Activated naive CD4-positive, alpha-beta T cell treated with anti-CD3 and anti-CD28 coated beads for 36 hours (primary cell): ENCODE measurements at regions not wholly inside any gene's neighbourhood (a gene's known extent, or its start where the extent isn't known, plus 50 kb on each side); places are given as distances from the start of the nearest gene placed in this dataset.
"Not testable (repeated sequence)": the region's sequence is repeated elsewhere in the genome, so short reads cannot be mapped to it uniquely, and the experiment has no call there.

ENCODE experiments used
- CTCF ChIA-PET: fragments of 350-600 bp; sonication (Branson Sonifier 250); formaldehyde crosslinking; loops from one replicate; lab custom pipeline; 2021; ENCODE audit warnings: antibody characterized with exemption; lab: Charles Lee
- DNase-seq: peaks from one replicate; pipeline ENCODE4 v3.0.0-alpha.2; 2020
- H3K27ac Mint-ChIP-seq: one replicate; pipeline ENCODE4 v1.8.0; 2021; ENCODE audit warnings: mild to moderate bottlenecking, mixed read lengths
- H3K27me3 Mint-ChIP-seq: one replicate; pipeline ENCODE4 v1.8.0; 2021; ENCODE audit warnings: low read depth, mixed read lengths
- H3K36me3 Mint-ChIP-seq: one replicate; pipeline ENCODE4 v1.8.0; 2021; ENCODE audit warnings: low read depth, mixed read lengths
- H3K4me1 Mint-ChIP-seq: one replicate; pipeline ENCODE4 v1.8.0; 2021; ENCODE audit warnings: low read depth, mixed read lengths
- H3K4me3 Mint-ChIP-seq: one replicate; pipeline ENCODE4 v1.8.0; 2021; ENCODE audit warnings: mild to moderate bottlenecking, moderate library complexity, mixed read lengths
- H3K9me3 Mint-ChIP-seq: one replicate; pipeline ENCODE4 v1.8.0; 2021; ENCODE audit warnings: mixed read lengths
- intact Hi-C: fragments of 100-400 bp; cut with micrococcal nuclease; formaldehyde crosslinking; loops from one replicate; pipeline ENCODE4 v1.15.1; 2023

DNA sequence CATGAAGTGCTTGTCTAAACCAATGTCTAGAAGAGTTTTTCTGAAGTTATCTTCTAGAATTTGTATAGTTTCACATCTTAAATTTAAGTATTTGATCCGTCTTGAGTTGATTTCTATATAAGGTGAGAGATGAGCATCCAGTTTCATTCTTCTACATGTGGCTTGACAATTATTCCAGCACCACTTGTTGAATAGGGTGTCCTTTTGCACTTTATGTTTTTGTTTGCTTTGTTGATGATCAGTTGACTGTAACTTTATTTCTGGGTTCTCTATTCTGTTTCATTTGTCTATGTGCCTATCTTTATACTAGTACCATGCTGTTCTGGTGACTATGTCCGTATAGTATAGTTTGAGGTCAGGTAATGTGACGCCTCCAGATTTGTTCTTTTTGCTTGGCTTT, 426.6 kb upstream of the CHRM2 start:
- Mint-ChIP-seq H3K36me3 (no peaks in the 10 kb centered on the region), H3K27ac (no peak overlapping the region), H3K4me3 (no peak overlapping the region), H3K27me3 (no peaks in the 10 kb centered on the region), H3K4me1 (no peaks in the 10 kb centered on the region), H3K9me3 (peaks cover 6% of the 10 kb centered on the region)
- CTCF ChIA-PET: no interaction called here
- intact Hi-C loops: no loop called here
- no peak for DNase-seq

DNA sequence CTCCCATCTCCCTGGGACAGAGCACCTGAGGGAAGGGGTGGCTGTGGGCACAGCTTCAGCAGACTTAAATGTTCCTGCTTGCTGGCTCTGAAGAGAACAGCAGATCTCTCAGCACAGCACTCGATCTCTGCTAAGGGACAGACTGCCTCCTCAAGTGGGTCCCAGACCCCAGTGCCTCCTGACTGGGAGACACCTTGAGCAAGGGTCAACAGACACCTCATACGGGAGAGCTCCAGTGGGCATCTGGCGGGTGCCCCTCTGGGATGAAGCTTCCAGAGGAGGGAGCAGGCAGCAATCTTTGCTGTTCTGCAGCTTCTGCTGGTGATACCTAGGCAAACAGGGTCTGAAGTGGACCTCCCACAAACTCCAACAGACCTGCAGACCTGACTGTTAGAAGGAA, 436.7 kb upstream of the CHRM2 start:
- DNase-seq, H3K36me3 Mint-ChIP-seq, H3K4me1 Mint-ChIP-seq, CTCF ChIA-PET, H3K27me3 Mint-ChIP-seq, intact Hi-C loops, H3K4me3 Mint-ChIP-seq, H3K27ac Mint-ChIP-seq, H3K9me3 Mint-ChIP-seq: not testable (repeated sequence)

DNA sequence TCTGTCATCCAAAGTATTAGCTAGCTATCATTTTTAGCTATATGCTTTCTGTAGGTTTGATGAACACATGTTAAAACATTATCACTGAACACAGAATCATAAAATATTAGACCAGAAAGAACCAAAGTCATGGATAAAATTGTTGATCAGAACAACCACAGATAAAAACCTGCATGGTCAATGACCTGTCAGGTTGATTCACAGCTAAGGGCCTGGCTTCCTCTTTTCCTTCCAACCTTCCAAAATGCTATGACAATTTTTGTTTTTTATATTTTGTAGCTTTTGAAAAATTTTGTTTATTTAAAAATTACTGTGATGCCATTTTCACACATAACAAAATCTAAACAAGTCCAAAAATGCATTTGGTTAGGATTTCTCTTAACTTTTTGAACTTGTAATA, 444.4 kb upstream of the CHRM2 start:
- CTCF ChIA-PET: no interaction called here
- no peak overlapping the region for H3K4me3 Mint-ChIP-seq

DNA sequence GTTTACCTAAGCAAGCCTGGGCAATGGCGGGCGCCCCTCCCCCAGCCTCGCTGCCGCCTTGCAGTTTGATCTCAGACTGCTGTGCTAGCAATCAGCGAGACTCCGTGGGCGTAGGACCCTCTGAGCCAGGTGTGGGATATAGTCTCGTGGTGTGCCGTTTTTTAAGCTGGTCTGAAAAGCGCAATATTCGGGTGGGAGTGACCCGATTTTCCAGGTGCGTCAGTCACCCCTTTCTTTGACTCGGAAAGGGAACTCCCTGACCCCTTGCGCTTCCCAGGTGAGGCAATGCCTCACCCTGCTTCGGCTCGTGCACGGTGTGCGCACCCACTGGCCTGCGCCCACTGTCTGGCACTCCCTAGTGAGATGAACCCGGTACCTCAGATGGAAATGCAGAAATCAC, 442.6 kb upstream of the MTPN start:
- CTCF ChIA-PET, H3K27me3 Mint-ChIP-seq, H3K27ac Mint-ChIP-seq, intact Hi-C loops, DNase-seq, H3K36me3 Mint-ChIP-seq, H3K4me3 Mint-ChIP-seq, H3K4me1 Mint-ChIP-seq, H3K9me3 Mint-ChIP-seq: not testable (repeated sequence)

More for the DNA sequence above, 444.4 kb upstream of the CHRM2 start:
- Mint-ChIP-seq H3K9me3 (peaks cover 9% of the 10 kb centered on the region), H3K36me3 (no peaks in the 10 kb centered on the region), H3K4me1 (no peaks in the 10 kb centered on the region), H3K27ac (no peak overlapping the region), H3K27me3 (no peaks in the 10 kb centered on the region)
- intact Hi-C loops: no loop called here
- DNase-seq: no peak

DNA sequence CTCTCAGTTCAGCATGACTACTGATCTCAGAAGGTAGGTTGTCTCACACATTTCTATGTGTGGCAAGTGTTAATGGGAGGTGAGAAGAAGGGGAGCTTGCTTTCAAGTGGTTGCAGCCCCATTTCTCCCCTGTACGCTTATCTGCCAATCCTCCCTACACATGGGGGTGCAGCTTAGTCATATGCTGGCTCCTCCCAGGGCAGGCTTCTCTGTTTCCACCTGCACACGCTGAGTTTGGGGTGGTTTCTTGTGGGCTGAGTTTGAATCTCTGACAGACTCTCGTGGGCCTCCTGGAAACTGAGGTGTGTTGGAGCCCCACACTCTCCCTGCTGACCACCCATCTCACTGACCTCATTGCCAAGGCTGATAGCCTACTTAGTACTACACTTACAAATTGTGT, 435.8 kb upstream of the MTPN start:
- H3K4me3 Mint-ChIP-seq: no peak overlapping the region
- H3K27me3 Mint-ChIP-seq: no peaks in the 10 kb centered on the region
- CTCF ChIA-PET: no interaction called here
- no peaks in the 10 kb centered on the region for H3K9me3 Mint-ChIP-seq
- DNase-seq: no peak
- H3K36me3 Mint-ChIP-seq: no peaks in the 10 kb centered on the region
- intact Hi-C loops: no loop called here
- H3K27ac Mint-ChIP-seq: no peak overlapping the region
- H3K4me1 Mint-ChIP-seq: no peaks in the 10 kb centered on the region

DNA sequence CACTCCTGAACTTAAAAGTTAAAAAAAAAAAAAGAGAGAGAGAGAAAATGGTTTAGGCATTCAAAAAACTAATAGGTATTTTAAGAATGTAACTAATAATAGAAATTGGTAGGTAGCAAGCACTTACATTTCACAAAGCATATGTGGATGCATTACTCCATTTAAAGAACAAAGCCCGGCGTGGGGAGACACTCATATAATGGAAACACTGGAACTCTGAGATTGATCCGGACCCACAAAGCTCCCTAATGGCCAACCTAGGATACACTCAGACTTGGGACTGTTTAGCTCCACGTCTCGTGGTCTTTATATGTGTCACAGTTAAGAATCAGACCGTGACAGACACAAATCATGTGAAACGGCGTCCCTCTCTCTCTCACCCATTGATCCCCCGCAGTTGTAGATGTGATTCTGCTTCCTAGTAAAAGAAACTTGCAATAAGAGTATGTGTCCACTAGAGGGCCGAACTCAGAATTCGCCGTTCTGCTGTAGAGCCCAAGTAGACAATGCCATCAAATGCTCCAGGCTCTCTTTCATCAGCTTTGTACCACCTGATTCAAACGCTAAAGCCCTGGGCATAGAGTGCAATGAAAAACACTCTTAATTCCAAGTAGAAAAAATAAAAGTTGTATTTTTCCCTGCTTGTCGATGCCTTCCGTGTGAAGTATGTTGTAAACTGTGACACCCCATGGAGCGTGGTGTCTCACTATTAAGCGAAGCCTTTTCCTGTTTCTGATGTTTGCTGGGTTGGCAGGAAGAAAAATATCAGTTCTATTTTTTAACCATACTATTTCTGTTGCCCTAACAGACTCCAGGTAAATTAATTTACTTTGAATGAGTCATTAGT, 429.0 kb upstream of the MTPN start:
- H3K4me3 Mint-ChIP-seq: no peak overlapping the region
- DNase-seq: peak; percentile 37
- no peaks in the 10 kb centered on the region for H3K9me3 Mint-ChIP-seq
- peaks cover 5% of the 10 kb centered on the region for H3K4me1 Mint-ChIP-seq
- no peaks in the 10 kb centered on the region for H3K36me3 Mint-ChIP-seq
- H3K27me3 Mint-ChIP-seq: peaks cover 6% of the 10 kb centered on the region
- CTCF ChIA-PET: no interaction called here
- intact Hi-C loops: loop anchor here (1.0 to 10.0 kb wide), 2 partner anchors 1048 to 1189 kb away; no protein-coding TSS in a partner anchor
- H3K27ac Mint-ChIP-seq: no peak overlapping the region

DNA sequence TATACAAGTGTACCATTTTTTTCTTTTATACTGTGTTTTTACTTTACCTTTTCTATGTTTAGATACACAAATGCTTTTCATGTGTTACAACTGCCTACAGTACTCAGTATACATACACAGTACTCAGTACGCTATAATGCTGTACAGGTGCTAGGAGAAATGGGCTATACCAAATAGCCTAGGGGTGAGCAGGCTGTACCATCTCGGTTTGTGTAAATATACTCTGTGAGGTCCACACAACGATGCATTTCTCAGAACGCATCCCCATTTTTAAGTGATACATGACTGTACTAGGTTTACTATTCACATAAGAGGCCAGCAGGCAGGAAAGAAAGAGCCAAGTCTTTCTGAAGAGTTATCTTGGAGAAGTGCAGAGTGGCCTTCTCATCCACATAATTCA, 426.4 kb upstream of the MTPN start:
- peaks cover 6% of the 10 kb centered on the region for H3K27me3 Mint-ChIP-seq
- CTCF ChIA-PET: interaction anchor here (0.9 kb wide), 1 partner anchor 602 kb away, joined by 4 read pairs; no protein-coding TSS in a partner anchor
- intact Hi-C loops: loop anchor here (10.0 kb wide), 1 partner anchor 1191 kb away; no protein-coding TSS in a partner anchor
- H3K27ac Mint-ChIP-seq: no peak overlapping the region
- no peak overlapping the region for H3K4me3 Mint-ChIP-seq
- H3K9me3 Mint-ChIP-seq: no peaks in the 10 kb centered on the region
- peaks cover 5% of the 10 kb centered on the region for H3K4me1 Mint-ChIP-seq
- H3K36me3 Mint-ChIP-seq: no peaks in the 10 kb centered on the region
- no peak for DNase-seq

DNA sequence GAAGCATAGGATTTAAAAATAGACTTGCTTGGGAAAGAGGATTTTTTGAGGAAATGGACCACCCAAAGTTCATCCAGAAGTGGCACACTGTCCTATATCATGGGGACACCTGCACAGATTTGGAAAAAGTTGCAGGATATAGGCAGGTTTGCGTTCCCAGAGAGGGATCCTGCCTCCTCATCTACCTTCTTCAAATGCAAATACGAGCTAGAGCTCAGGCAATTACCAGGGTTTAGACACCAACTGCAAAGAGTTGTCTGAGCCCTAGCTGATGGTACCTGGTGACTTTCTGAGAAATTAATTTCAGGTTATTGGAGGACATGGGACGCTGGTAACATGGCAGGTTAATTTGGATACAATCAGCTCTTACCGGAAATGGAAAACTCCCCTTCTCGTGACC, 423.7 kb upstream of the MTPN start:
- H3K36me3 Mint-ChIP-seq: no peaks in the 10 kb centered on the region
- no peaks in the 10 kb centered on the region for H3K4me1 Mint-ChIP-seq
- no peak overlapping the region for H3K4me3 Mint-ChIP-seq
- no peak for DNase-seq
- no peaks in the 10 kb centered on the region for H3K9me3 Mint-ChIP-seq
- H3K27ac Mint-ChIP-seq: no peak overlapping the region
- peaks cover 2% of the 10 kb centered on the region for H3K27me3 Mint-ChIP-seq
- CTCF ChIA-PET: no interaction called here
- intact Hi-C loops: loop anchor here (10.0 kb wide), 1 partner anchor 1194 kb away; no protein-coding TSS in a partner anchor

DNA sequence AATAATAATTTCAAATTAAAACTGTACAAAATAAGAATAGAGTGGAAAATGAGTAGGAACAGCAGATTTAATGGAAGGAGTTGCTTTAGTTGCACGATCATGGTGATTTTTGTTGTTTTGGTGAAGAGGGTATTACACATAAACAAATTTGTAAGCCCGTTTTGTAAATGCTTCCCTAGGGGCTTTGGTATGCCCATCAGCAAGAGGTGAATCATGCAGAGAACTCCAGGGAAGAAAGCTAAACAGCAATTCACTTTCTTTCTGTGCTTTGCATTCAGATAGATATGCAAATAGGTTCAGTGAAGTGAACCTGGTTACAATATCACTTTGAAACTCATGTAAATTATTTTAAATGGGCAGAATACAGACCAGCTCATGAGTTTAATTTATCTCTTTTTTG, 422.2 kb upstream of the MTPN start:
- no peak for DNase-seq
- no peaks in the 10 kb centered on the region for H3K9me3 Mint-ChIP-seq
- H3K4me1 Mint-ChIP-seq: no peaks in the 10 kb centered on the region
- CTCF ChIA-PET: interaction anchor here (0.5 kb wide), 1 partner anchor 108 kb away, joined by 3 read pairs; no protein-coding TSS in a partner anchor
- no peak overlapping the region for H3K4me3 Mint-ChIP-seq
- no peaks in the 10 kb centered on the region for H3K27me3 Mint-ChIP-seq
- no peak overlapping the region for H3K27ac Mint-ChIP-seq
- intact Hi-C loops: no loop called here
- H3K36me3 Mint-ChIP-seq: no peaks in the 10 kb centered on the region

DNA sequence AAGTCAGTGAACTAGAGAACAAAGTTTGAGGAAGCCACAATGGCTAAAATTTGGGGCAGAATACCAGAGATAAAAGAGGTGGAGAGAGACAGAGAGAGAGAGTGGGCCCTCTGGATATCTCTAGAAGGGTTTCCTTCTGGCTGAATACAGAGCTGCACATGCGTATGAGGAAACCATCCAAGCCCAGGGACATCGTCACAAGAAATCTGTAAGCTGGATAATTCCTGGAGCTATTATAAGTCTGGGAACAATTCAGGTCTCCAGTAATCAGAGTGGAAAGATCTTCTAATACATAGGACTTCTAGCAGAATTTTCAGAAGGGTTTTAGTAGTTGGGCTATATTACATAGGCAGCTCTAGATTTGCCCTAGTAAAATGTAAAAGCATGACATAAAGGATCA, 415.7 kb upstream of the MTPN start:
- Mint-ChIP-seq H3K27me3 (no peaks in the 10 kb centered on the region), H3K36me3 (no peaks in the 10 kb centered on the region), H3K9me3 (peaks cover 1% of the 10 kb centered on the region), H3K4me1 (no peaks in the 10 kb centered on the region), H3K27ac (no peak overlapping the region), H3K4me3 (no peak overlapping the region)
- intact Hi-C loops: no loop called here
- no peak for DNase-seq
- CTCF ChIA-PET: interaction anchor here (1.0 kb wide), 1 partner anchor 10 kb away, joined by 3 read pairs; no protein-coding TSS in a partner anchor

DNA sequence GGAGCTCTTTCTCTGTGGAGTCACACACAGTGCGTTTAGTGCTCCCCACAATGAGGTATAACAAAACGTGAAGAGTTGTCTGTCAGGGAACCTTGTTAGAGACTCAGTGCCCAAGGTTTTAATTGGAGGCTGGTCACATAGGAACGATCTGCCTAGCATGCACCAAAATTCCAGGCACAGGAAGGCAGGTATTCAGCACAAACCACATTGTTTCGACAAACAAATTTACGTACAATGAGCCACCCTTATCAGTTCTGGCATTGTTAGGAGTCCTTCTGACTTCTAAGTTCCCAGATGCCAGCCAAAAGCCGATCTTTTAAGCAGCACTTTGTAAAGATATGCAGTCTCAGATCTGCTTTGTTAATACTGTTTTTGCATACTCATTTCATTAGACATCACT, 414.2 kb upstream of the MTPN start:
- CTCF ChIA-PET: no interaction called here
- no peaks in the 10 kb centered on the region for H3K27me3 Mint-ChIP-seq
- no peaks in the 10 kb centered on the region for H3K36me3 Mint-ChIP-seq
- intact Hi-C loops: no loop called here
- DNase-seq: no peak
- peaks cover 1% of the 10 kb centered on the region for H3K9me3 Mint-ChIP-seq
- no peak overlapping the region for H3K4me3 Mint-ChIP-seq
- no peak overlapping the region for H3K27ac Mint-ChIP-seq
- no peaks in the 10 kb centered on the region for H3K4me1 Mint-ChIP-seq

DNA sequence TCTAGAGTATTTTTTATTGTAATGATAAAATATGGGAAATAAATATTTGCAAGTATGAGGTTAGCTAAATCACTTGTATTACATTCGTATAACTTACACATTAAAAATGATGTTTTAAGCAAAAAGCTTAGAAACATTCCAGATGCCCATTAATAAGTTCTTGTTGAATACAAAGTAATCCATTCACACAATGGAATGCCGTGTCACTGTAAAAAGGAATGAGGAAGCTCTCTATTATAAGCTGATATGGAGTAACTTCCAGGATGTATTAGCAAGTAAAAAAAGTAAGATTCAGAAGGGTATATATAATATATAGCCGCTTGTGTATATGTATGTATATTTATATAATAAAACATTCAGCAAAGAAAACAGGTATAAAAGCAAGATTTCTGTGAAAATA, 412.8 kb upstream of the MTPN start:
- intact Hi-C loops: no loop called here
- Mint-ChIP-seq H3K27ac (no peak overlapping the region), H3K9me3 (peaks cover 1% of the 10 kb centered on the region), H3K36me3 (no peaks in the 10 kb centered on the region), H3K4me1 (no peaks in the 10 kb centered on the region), H3K27me3 (no peaks in the 10 kb centered on the region), H3K4me3 (no peak overlapping the region)
- CTCF ChIA-PET: no interaction called here
- no peak for DNase-seq

DNA sequence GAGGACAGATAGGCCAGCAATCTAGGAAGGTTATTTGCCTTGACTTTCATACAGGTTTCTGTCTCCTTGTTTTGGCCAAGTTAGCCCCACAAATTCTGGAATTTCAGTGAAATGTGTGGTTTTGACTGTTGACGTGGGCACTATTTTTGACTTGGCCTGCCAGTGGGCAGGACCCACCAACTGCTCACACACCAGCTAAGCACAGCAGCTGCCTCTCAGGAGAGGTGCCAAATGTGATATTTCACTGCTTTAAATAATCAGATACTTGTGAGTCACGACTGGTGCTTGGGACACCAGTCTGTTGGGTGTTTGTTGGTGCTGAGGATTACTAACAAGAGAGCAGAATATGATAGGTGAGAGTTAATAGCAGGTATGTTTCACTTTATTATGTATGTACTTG, 409.7 kb upstream of the MTPN start:
- Mint-ChIP-seq H3K4me1 (no peaks in the 10 kb centered on the region), H3K27me3 (no peaks in the 10 kb centered on the region), H3K27ac (no peak overlapping the region), H3K4me3 (no peak overlapping the region), H3K9me3 (peaks cover 3% of the 10 kb centered on the region), H3K36me3 (no peaks in the 10 kb centered on the region)
- DNase-seq: no peak
- CTCF ChIA-PET: no interaction called here
- intact Hi-C loops: no loop called here
